GM18511 (cell line): ENCODE measurements at regions not wholly inside any gene's neighbourhood (a gene's known extent, or its start where the extent isn't known, plus 50 kb on each side); places are given as distances from the start of the nearest gene placed in this dataset.

Source experiments
- ATAC-seq: cut with Tn5 transposase; IDR thresholded peaks from one replicate; pipeline ENCODE4 v1.9.1; 2021; ENCODE audit warnings: mild to moderate bottlenecking, moderate library complexity; ENCODE audit not compliant: unreplicated experiment

GRCh38 chr1:163652441-163652840 is 330.7 kb downstream of the NUF2 start:
- no peak for ATAC-seq

- no peak for ATAC-seq
Measured at GRCh38 chr1:163655565-163655964, 333.8 kb downstream of the NUF2 start.

- no peak for ATAC-seq
Measured at GRCh38 chr1:163656095-163656759, 334.5 kb downstream of the NUF2 start.

- no peak for ATAC-seq
Measured at GRCh38 chr1:163657719-163658118, 336.0 kb downstream of the NUF2 start.

- no peak for ATAC-seq
Measured at GRCh38 chr1:163661391-163661790, 339.6 kb downstream of the NUF2 start.

GRCh38 chr1:163664671-163665335 is 343.0 kb downstream of the NUF2 start:
- ATAC-seq, result no peak

- no peak for ATAC-seq
Measured at GRCh38 chr1:163668472-163668871, 346.7 kb downstream of the NUF2 start.

GRCh38 chr1:163670989-163671757 is 349.4 kb downstream of the NUF2 start:
- ATAC-seq, result no peak

GRCh38 chr1:163672976-163673758 is 351.4 kb downstream of the NUF2 start:
- no peak for ATAC-seq

- no peak for ATAC-seq
Measured at GRCh38 chr1:163673759-163674151, 352.0 kb downstream of the NUF2 start.

GRCh38 chr1:163674236-163674635 is 352.5 kb downstream of the NUF2 start:
- ATAC-seq, result no peak

GRCh38 chr1:163684785-163685184 is 363.0 kb downstream of the NUF2 start:
- no peak for ATAC-seq

- ATAC-seq, result no peak
Measured at GRCh38 chr1:163692266-163692665, 370.5 kb downstream of the NUF2 start.

GRCh38 chr1:163697137-163697536 is 375.4 kb downstream of the NUF2 start:
- no peak for ATAC-seq

- ATAC-seq, result no peak
Measured at GRCh38 chr1:163701783-163702374, 380.1 kb downstream of the NUF2 start.

- no peak for ATAC-seq
Measured at GRCh38 chr1:163703794-163704193, 382.0 kb downstream of the NUF2 start.

- ATAC-seq, result no peak
Measured at GRCh38 chr1:163706915-163707314, 385.2 kb downstream of the NUF2 start.

GRCh38 chr1:163709636-163710035 is 387.9 kb downstream of the NUF2 start:
- ATAC-seq, result no peak

- ATAC-seq, result no peak
Measured at GRCh38 chr1:163712321-163712720, 390.6 kb downstream of the NUF2 start.

GRCh38 chr1:163720294-163720693 is 398.5 kb downstream of the NUF2 start:
- no peak for ATAC-seq

- ATAC-seq, result no peak
Measured at GRCh38 chr1:163725551-163725950, 403.8 kb downstream of the NUF2 start.
